Astrocyte of the spinal cord (primary cell): ENCODE measurements at regions not wholly inside any gene's neighbourhood (a gene's known extent, or its start where the extent isn't known, plus 50 kb on each side); places are given as distances from the start of the nearest gene placed in this dataset.
A peak's percentile ranks its signal among the peaks of the same experiment; 100 is the strongest.

Experiments
- DNase-seq: peaks from one replicate; pipeline ENCODE4 v3.0.0; 2011; ENCODE audit warnings: low read depth, low spot score
- H3K4me3 ChIP-seq: 2 replicates; pipeline ENCODE4 v1.5.1; 2011; ENCODE audit warnings: low read depth, mild to moderate bottlenecking, low read length, moderate library complexity
- CTCF ChIP-seq: IDR thresholded peaks from 2 replicates; pipeline ENCODE4 v1.5.1; 2012; ENCODE audit warnings: low read depth, mild to moderate bottlenecking, low read length, inconsistent platforms
- in situ Hi-C: cut with HindIII; loops from 2 replicates; pipeline ENCODE4 v1.10.0; 2017; ENCODE audit warnings: low sequenced_read_pairs

DNA sequence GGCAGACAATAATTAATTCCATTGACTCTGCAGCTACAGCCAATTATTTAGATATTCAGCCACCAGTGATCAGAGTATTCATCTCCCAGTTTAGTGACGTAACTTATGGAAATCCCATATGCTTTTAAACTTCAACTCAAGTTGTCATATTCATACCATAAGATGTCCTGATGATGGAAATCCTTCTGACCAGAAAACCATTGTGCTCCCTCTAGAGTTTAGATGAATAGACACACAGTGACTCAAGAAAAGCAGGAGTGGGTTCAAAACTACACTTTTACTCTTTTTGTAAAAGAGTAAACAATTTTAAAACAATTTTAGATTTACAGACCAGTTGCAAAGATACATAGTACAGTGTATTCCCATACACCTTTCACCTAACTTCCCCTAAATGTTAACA, 463.7 kb downstream of the KCNT2 start:
- H3K4me3 ChIP-seq = no peak overlapping the region
- in situ Hi-C loops = no loop called here
- no peak for DNase-seq
- TF ChIP-seq CTCF = no peak

DNA sequence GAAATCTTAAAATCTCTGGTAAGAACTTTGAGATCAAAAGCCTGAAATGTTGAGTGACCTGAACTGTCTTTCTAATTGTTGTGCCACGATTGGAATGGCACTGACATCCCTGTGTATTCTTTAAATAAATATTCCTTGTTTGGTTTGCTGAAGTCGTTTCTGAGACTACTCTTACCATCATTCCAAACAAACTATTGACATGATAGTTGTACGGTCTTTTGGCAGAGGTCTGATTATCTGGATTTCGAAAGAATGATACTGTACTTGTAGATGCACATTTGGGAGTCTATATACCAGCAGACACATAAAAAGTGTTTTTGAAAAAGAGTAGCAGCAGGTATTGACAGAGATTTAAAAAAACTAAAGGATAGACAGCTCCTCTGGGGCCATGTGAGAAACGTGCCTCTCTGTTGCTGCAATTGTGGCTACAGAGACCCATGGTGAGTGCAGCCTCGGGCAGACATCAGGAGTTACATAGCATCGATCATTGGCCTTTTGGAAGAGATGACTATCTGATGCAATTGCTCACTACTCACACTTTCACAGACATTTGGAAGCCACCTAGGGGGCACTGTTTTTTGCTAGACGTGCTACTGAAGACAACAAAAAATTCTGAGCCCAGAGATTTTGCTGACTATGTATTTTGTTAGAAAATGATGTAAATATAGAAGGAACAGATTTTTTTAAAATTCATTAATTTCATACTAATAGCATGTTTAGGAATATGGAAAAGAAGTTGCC, 464.5 kb downstream of the KCNT2 start:
- peak; percentile 17 for TF ChIP-seq CTCF
- no peak overlapping the region for H3K4me3 ChIP-seq
- no peak for DNase-seq
- in situ Hi-C loops = no loop called here

DNA sequence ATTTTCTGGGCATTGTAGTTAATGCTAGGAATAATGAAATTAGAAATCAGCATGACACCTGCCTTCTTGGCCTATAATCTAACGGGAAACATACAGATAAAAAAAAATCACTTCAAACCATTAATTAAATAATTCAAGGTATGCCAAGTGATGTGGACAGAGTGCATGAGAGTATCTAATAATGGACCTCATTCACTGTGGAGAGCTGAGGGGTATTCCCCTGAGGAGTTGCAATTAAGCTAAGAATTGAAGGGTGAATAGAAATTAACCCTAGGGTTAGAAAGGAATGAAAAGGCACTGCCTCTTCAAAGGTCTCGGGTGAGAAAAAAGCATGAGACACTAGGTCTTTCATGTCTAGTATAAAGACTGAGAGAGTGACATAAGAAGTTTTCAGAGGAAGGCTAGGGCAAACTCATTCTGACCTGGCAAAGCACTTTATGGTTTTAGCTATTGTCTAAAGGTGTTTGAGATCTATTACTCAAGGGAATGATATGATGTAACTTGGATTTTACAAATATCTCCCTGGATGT, 466.1 kb downstream of the KCNT2 start:
- in situ Hi-C loops = no loop called here
- DNase-seq = no peak
- TF ChIP-seq CTCF = no peak

GRCh38 chr1:196136396-196136795, 471.8 kb downstream of the KCNT2 start:
- H3K4me3 ChIP-seq = no peak overlapping the region
- TF ChIP-seq CTCF = no peak
- in situ Hi-C loops = no loop called here
- no peak for DNase-seq

More for the DNA sequence above, 466.1 kb downstream of the KCNT2 start:
- H3K4me3 ChIP-seq = no peak overlapping the region

DNA sequence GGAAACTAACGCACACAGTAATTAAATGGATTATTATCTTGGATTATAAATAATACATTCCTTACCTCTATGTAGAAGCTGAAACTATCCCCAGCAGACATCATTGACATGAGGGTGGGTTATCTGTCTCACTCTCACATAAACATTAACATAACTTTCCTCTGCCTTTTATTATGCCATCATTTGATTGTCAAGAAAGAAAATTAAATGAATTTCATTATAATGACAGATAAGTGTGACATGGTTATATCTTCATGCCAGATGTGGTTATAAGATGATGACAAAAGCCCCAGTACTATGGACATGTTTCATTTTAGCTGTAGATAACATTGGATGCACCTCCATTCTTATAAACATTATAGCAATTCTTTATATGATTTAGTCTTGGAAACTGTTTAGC, 476.5 kb downstream of the KCNT2 start:
- in situ Hi-C loops = no loop called here
- DNase-seq = no peak
- TF ChIP-seq CTCF = no peak
- H3K4me3 ChIP-seq = no peak overlapping the region

DNA sequence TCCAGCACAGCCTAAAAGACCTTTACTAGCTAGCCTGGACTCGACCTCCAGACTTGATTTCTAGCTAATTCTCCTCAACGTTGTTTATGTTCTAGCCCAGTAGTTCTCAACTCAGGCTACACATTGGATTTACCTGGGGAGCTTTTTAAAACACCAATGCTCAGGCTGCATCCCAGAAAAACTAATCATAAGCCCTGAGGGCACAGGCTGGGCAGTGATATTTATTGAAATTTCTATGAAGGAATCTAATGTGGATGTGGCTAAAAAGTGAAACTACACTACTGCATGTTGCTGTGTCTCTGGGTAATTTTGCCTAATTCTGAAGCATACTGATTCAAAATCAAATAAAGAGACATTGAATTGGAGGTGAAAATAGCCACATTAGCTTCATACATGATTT, 479.4 kb downstream of the KCNT2 start:
- in situ Hi-C loops = no loop called here
- DNase-seq = no peak
- TF ChIP-seq CTCF = no peak
- no peak overlapping the region for H3K4me3 ChIP-seq
